ENCODE measurements at regions not wholly inside any gene's neighbourhood (a gene's known extent, or its start where the extent isn't known, plus 50 kb on each side); places are given as distances from the start of the nearest gene placed in this dataset.

DNA sequence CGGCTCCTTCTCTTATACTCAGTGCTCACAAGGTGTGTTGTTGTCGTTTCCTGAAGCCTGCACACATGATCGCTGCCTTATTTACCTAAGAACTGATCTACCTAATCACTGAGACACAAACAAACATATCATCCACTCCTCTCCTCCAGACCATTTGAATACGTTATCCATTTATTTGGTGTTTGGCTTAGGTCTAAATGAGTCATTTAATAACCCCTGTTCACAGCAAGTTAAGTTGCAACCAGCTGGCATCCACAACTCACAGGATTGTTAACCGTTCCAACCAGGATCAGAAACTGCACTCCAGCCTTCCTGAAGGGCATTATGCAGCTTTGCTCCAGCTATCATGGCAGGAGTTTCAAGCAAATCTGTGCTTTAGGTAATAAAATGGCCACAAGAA lies 511.1 kb upstream of the MAP3K7 start:
- no peak for DNase-seq
- no peaks in the 10 kb centered on the region for H3K27me3 ChIP-seq (replicated peaks)
- in situ Hi-C loops (cut with HindIII; ENCODE audit: low pct_ligation_motif_present, low sequenced_read_pairs), result no loop called here
- H3K36me3 ChIP-seq (replicated peaks), result no peaks in the 10 kb centered on the region
- H3K27ac ChIP-seq, result no peak overlapping the region
- TF ChIP-seq, protein P1, sequence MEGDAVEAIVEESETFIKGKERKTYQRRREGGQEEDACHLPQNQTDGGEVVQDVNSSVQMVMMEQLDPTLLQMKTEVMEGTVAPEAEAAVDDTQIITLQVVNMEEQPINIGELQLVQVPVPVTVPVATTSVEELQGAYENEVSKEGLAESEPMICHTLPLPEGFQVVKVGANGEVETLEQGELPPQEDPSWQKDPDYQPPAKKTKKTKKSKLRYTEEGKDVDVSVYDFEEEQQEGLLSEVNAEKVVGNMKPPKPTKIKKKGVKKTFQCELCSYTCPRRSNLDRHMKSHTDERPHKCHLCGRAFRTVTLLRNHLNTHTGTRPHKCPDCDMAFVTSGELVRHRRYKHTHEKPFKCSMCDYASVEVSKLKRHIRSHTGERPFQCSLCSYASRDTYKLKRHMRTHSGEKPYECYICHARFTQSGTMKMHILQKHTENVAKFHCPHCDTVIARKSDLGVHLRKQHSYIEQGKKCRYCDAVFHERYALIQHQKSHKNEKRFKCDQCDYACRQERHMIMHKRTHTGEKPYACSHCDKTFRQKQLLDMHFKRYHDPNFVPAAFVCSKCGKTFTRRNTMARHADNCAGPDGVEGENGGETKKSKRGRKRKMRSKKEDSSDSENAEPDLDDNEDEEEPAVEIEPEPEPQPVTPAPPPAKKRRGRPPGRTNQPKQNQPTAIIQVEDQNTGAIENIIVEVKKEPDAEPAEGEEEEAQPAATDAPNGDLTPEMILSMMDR (IDR thresholded peaks at IDR 0.05; ENCODE audit: low read depth, low read length, missing control alignments), result no peak
- H3K4me3 ChIP-seq (ENCODE audit: low read depth, low read length), result no peak overlapping the region

DNA sequence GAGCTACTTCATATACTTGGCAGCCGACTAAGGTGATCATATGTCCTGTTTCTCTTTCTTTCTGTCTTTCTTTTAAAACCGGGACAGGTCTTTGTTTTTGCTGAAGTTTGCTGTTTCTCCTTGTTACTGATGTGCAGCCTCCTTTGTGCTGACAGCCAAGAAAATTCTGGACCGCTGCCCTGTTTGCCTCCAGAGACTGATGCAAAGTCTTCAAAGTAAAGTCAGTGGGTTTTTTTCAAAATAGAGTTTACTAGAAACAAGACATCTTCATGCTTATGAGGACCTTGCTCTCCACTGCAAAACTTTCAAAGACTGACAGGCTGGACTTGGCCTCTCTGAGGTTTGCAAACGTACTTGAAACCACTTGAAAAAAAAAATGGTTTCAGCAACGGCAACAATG lies 510.5 kb upstream of the MAP3K7 start:
- no peak overlapping the region for H3K27ac ChIP-seq
- no peaks in the 10 kb centered on the region for H3K27me3 ChIP-seq (replicated peaks)
- no peaks in the 10 kb centered on the region for H3K36me3 ChIP-seq (replicated peaks)
- no peak overlapping the region for H3K4me3 ChIP-seq (ENCODE audit: low read depth, low read length)
- TF ChIP-seq, protein P1 (IDR thresholded peaks at IDR 0.05; ENCODE audit: low read depth, low read length, missing control alignments), result no peak
- no peak for DNase-seq
- in situ Hi-C loops (cut with HindIII; ENCODE audit: low pct_ligation_motif_present, low sequenced_read_pairs), result no loop called here

- in situ Hi-C loops (cut with HindIII; ENCODE audit: low pct_ligation_motif_present, low sequenced_read_pairs), result no loop called here
- TF ChIP-seq, protein P1 (IDR thresholded peaks at IDR 0.05; ENCODE audit: low read depth, low read length, missing control alignments), result no peak
- DNase-seq, result no peak
- Histone ChIP-seq H3K27me3 (replicated peaks) (no peaks in the 10 kb centered on the region), H3K36me3 (replicated peaks) (no peaks in the 10 kb centered on the region), H3K27ac (no peak overlapping the region), H3K4me3 (ENCODE audit: low read depth, low read length) (no peak overlapping the region)
Measured at GRCh38 chr6:91094806-91095475, 508.1 kb upstream of the MAP3K7 start.

DNA sequence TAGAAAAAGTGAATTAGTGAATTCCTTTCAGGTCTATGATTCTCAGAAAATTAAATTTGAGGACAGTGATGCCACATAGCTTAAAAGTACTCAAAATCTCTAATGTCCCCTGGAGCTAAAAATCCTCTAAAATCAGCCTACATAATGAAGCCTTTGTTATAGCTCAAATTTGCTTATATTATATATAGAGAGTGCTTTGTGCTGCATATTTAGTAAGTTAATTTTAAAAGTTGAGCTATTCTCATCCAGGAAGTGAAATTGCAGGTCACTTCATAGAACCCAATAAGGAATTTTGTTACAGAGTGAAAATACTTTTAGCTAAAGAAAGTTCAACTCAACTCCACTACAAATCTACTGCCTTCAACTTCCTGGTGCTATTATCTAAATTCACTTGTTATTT lies 507.5 kb upstream of the MAP3K7 start:
- H3K27me3 ChIP-seq (replicated peaks), result no peaks in the 10 kb centered on the region
- TF ChIP-seq, protein P1 (IDR thresholded peaks at IDR 0.05; ENCODE audit: low read depth, low read length, missing control alignments), result no peak
- H3K36me3 ChIP-seq (replicated peaks), result no peaks in the 10 kb centered on the region
- in situ Hi-C loops (cut with HindIII; ENCODE audit: low pct_ligation_motif_present, low sequenced_read_pairs), result no loop called here
- no peak overlapping the region for H3K4me3 ChIP-seq (ENCODE audit: low read depth, low read length)
- DNase-seq, result no peak
- H3K27ac ChIP-seq, result no peak overlapping the region

GRCh38 chr6:91088976-91089375 lies 502.1 kb upstream of the MAP3K7 start:
- in situ Hi-C loops (cut with HindIII; ENCODE audit: low pct_ligation_motif_present, low sequenced_read_pairs), result no loop called here
- Histone ChIP-seq H3K27me3 (replicated peaks) (no peaks in the 10 kb centered on the region), H3K4me3 (ENCODE audit: low read depth, low read length) (no peak overlapping the region), H3K36me3 (replicated peaks) (no peaks in the 10 kb centered on the region), H3K27ac (no peak overlapping the region)
- TF ChIP-seq, protein P1 (IDR thresholded peaks at IDR 0.05; ENCODE audit: low read depth, low read length, missing control alignments), result no peak
- no peak for DNase-seq

GRCh38 chr6:91088515-91088914 lies 501.6 kb upstream of the MAP3K7 start:
- in situ Hi-C loops (cut with HindIII; ENCODE audit: low pct_ligation_motif_present, low sequenced_read_pairs), result no loop called here
- Histone ChIP-seq H3K27ac (no peak overlapping the region), H3K27me3 (replicated peaks) (no peaks in the 10 kb centered on the region), H3K4me3 (ENCODE audit: low read depth, low read length) (no peak overlapping the region), H3K36me3 (replicated peaks) (no peaks in the 10 kb centered on the region)
- DNase-seq, result no peak
- TF ChIP-seq, protein P1 (IDR thresholded peaks at IDR 0.05; ENCODE audit: low read depth, low read length, missing control alignments), result no peak

Measured in brain microvascular endothelial cell (primary cell).